Stimulated activated CD8-positive, alpha-beta memory T cell treated with anti-CD3 and anti-CD28 coated beads, Interleukin-15, amount 100 ng/mL, for 48 hours (primary cell): ENCODE measurements at regions not wholly inside any gene's neighbourhood (a gene's known extent, or its start where the extent isn't known, plus 50 kb on each side); places are given as distances from the start of the nearest gene placed in this dataset.

Source experiments
- DNase-seq, 2 donors: peaks; one replicate each; pipeline ENCODE4 v3.0.0-alpha.2; 2020; ENCODE audit warnings: low read depth in 2 of 2

DNA sequence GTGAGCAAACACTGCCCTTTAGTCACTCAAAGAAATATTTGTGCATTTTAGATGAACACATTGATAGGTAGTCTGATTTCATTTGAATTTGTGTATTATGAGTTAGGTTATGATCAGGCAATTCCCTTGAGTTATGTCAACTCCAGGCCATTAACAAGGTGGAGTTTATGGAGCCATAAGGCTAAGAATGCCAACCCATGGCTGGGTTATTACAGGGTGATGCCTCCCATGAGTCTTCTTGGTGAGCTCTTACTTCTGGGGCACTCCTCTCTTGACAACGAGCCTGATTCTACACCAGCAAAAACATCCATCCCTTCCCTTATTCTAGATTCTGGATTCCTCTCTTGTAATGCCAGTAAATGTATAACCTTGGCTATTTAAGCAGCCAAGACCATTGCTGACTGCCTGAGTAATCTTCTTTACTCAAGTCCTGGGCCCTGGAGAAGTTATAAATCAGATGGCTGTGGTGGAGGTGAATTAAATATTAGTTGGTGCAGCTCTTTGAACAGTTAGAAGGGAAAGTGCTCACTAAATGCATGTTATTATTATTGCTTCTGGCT, 645.7 kb upstream of the TENM4 start:
- DNase-seq, result no peak

DNA sequence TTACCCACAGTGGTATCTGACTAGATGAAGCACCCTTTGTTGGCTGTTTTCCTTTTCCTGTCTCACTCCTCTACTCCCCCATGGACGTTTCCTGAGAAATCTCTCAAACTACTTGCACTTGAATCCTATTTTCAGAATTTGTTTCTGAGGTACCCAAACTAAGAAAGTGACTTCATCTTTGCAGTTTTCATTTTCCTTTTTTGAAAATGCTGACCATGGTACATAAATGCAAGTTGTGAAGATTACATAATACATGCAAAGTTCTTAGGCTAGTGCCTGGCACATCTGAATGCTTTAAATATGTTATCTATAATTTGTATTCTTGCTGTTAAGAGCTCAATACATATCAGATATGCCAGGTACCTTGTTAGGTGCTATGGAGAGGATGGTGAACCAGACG, 644.7 kb upstream of the TENM4 start:
- DNase-seq, result no peak

- DNase-seq, result no peak
Measured at GRCh38 chr11:80084608-80085007, 643.8 kb upstream of the TENM4 start.

- DNase-seq, result no peak
Measured at GRCh38 chr11:80083531-80083951, 642.7 kb upstream of the TENM4 start.

GRCh38 chr11:80082406-80082805, 641.6 kb upstream of the TENM4 start:
- no peak for DNase-seq

DNA sequence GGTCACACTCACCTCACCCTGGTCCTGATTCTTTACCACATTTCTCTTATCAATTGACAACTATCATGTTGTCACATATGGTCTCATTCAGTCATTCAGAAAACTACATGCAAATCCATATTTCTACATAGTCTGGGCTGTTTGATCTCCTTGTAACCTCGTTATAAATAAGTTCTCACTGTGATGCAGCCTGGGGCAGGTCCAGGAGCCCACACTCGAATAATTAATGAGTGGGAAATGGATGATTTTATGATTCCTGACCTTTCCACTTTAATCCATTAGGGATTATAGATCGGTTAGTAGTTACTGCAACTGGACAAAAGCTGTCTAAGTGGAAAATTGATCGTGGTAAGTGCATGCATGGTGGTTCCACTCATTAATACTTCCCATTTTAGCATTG, 636.3 kb upstream of the TENM4 start:
- no peak for DNase-seq

DNA sequence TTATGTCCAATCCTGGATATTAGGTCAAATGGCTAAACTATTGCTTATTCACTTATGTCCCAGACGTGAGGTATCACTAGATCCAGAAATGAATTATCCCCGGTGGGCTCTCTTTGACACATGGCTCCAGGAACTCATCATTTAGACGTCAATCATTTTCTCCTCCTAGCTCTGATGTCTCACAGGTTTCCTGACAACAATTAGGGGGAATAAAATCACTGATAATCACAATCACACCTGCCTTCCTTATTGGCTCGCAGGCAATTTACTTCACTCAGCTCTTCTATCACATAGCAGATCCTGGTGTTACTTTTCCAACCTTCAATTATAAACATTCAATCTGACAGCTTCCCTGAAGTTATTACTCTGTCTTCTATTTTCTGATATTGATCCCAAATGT, 634.0 kb upstream of the TENM4 start:
- no peak for DNase-seq

- no peak for DNase-seq
Measured at GRCh38 chr11:80066291-80066690, 625.5 kb upstream of the TENM4 start.

- DNase-seq, result no peak
Measured at GRCh38 chr11:80065086-80065485, 624.3 kb upstream of the TENM4 start.

DNA sequence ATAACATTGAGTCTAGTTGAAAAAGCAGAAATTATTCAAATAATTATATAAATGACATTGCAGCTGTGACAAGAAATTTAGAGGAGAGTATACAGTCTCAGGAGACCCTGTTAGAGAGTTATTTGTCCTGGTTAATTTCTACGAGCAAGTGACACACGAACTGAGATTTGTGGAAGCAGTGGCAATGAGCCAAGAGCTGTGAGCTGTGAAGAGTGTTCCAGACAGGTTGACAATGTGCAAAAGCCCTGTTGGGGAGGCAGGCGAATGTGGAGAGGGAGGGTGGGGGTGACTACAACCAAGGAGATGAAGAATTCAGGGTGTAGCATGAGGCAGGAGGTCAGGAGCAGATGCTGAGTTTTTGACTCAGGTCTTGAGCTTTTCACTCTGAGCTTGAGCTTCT, 620.2 kb upstream of the TENM4 start:
- DNase-seq, result no peak

GRCh38 chr11:80054582-80055165, 613.8 kb upstream of the TENM4 start:
- DNase-seq, result no peak

DNA sequence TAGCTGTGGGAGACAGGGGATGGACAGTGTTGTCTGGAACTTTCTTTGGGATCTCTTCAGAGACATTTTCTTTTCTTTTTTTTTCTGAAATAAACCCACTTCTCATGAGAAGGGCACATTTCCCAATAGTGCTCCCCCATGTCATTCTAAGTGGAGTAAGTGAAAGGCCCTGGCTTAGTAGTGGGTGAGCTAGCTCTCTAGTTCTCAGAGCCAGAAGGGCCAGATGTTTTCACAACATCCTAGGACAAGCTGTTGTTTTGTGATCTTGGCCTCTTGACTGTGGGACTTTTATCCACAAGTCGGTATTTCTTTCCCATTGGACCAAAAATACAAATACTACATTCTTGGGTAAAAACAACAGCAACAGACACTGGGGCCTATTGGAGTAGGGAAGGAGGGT, 607.7 kb upstream of the TENM4 start:
- no peak for DNase-seq

- no peak for DNase-seq
Measured at GRCh38 chr11:80041136-80042000, 600.5 kb upstream of the TENM4 start.

DNA sequence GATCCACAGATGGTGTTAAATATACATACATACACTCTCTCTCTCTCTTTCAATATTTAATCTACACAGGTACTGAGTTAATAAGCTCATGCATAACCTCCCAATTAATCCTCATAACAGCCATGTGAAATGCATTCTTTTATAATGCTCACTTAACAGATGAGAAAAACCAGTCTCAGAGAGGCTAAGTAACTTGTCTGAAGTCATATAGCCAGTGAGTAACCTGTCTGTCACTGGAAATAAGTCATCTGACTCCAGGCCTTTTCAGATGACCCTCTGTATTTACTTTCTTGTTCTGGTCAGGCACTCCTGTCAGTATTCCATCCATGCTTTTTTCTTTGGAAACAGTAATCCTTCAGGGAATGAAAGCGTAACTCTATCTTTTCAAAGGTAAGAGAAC, 594.0 kb upstream of the TENM4 start:
- no peak for DNase-seq

- no peak for DNase-seq
Measured at GRCh38 chr11:80031014-80031600, 590.3 kb upstream of the TENM4 start.

- no peak for DNase-seq
Measured at GRCh38 chr11:80028998-80029397, 588.2 kb upstream of the TENM4 start.

- no peak for DNase-seq
Measured at GRCh38 chr11:80024119-80024518, 583.3 kb upstream of the TENM4 start.

- DNase-seq, result no peak
Measured at GRCh38 chr11:80023386-80023785, 582.6 kb upstream of the TENM4 start.

DNA sequence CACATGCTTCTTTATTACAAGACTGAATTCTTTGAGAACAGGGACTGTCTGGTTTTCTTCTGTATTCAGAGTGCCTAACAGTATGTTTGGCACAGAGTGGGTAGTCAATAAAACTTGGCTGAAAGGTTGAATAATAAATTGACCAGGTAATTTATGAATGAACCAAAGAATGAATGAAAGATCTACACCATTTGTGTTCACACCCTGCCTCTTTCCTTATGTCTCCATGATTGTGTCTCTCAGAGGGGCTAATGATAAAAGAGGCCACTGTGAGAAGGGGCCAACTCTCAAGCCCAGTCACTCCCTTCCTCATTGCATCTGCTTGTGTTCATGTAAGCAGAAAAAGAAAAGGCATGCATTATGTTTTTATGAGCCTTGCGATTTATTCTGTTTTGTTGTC, 569.7 kb upstream of the TENM4 start:
- no peak for DNase-seq

- no peak for DNase-seq
Measured at GRCh38 chr11:80009081-80009480, 568.3 kb upstream of the TENM4 start.

DNA sequence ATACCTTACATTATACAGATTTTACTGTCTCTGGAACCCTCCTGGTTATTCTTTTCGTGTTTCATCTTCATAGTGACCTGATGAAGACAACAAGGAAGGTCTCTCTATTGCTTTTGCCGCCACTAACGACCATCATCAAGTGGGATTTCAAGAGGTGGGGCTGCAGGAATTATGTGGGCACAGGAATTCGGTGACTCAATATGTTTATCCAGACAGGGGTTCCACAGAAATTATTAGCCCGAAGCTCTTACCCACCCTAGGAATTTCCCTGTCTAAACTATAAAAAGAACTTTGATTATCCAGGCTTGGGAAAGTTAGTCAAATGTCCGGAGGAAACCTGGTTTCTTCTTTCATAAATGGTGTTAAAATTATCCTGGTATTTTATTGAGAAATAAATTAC, 566.8 kb upstream of the TENM4 start:
- DNase-seq, result no peak

GRCh38 chr11:79990141-79990540, 549.3 kb upstream of the TENM4 start:
- no peak for DNase-seq

DNA sequence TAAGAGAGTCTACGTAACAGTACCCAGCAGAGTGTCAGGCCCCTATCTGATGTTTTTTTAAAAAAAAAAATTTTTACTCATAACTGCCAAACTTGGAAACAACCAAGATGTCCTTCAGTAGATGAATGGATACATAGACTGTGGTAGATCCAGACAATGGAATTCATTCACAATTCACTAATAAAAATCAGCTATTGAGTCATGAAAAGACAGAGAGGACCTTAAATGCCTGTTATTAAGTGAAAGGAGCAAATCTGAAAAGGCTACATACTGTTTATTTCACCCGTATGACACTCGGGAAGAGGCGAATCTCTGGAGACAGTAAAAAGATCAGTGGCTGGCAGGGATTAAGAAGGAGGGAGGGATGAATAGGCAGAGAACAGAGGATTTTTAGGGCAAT, 541.4 kb upstream of the TENM4 start:
- no peak for DNase-seq
